GM23248 (cell line): ENCODE measurements at regions not wholly inside any gene's neighbourhood (a gene's known extent, or its start where the extent isn't known, plus 50 kb on each side); places are given as distances from the start of the nearest gene placed in this dataset.

Experiments
- EZH2 ChIP-seq: fragments of 200-600 bp; sonication (generic); IDR thresholded peaks from 2 replicates; pipeline ENCODE4 v1.6.1; 2018; ENCODE audit warnings: antibody characterized with exemption, mild to moderate bottlenecking; ENCODE audit not compliant: insufficient read depth, poor library complexity, severe bottlenecking
- EZH2phosphoT487 ChIP-seq: fragments of 200-600 bp; sonication (generic); IDR thresholded peaks from 2 replicates; pipeline ENCODE4 v1.6.1; 2018; ENCODE audit warnings: antibody characterized with exemption, moderate library complexity, mild to moderate bottlenecking, low read depth; ENCODE audit not compliant: insufficient read depth

- TF ChIP-seq EZH2, result no peak
- no peak for TF ChIP-seq EZH2phosphoT487
Observed at GRCh38 chr4:100294356-100294755, 104.1 kb upstream of the DDIT4L start.
